Neural progenitor cell (in vitro differentiated cells): ENCODE measurements at regions not wholly inside any gene's neighbourhood (a gene's known extent, or its start where the extent isn't known, plus 50 kb on each side); places are given as distances from the start of the nearest gene placed in this dataset.

Experiments
- DNase-seq: peaks from one replicate; pipeline ENCODE4 v3.0.0-alpha.2; 2016; ENCODE audit warnings: low spot score
- H2AFZ ChIP-seq: fragments of 200-600 bp; sonication (generic); replicated peaks from 2 replicates; pipeline ENCODE4 v1.6.1; 2016; ENCODE audit warnings: antibody characterized with exemption
- H3F3A ChIP-seq: fragments of 200-600 bp; sonication (generic); 2 replicates; pipeline ENCODE4 v1.6.1; 2016; ENCODE audit warnings: antibody characterized with exemption, low read depth
- H3K27ac ChIP-seq: fragments of 200-600 bp; sonication (generic); 2 replicates; pipeline ENCODE4 v1.5.1; 2016; ENCODE audit warnings: mild to moderate bottlenecking
- H3K27me3 ChIP-seq: fragments of 200-600 bp; sonication (generic); 2 replicates; pipeline ENCODE4 v1.6.1; 2016; ENCODE audit warnings: mild to moderate bottlenecking, moderate library complexity
- H3K36me3 ChIP-seq: fragments of 200-600 bp; sonication (generic); 2 replicates; pipeline ENCODE4 v1.5.1; 2016
- H3K4me1 ChIP-seq: fragments of 200-600 bp; sonication (generic); 2 replicates; pipeline ENCODE4 v1.6.1; 2016; ENCODE audit warnings: mixed run types
- H3K4me2 ChIP-seq: fragments of 200-600 bp; sonication (generic); 2 replicates; pipeline ENCODE4 v1.6.1; 2016
- H3K4me3 ChIP-seq: fragments of 200-600 bp; sonication (generic); 2 replicates; pipeline ENCODE4 v1.5.1; 2016
- H3K79me2 ChIP-seq: fragments of 200-600 bp; sonication (generic); 2 replicates; pipeline ENCODE4 v1.6.1; 2016; ENCODE audit warnings: low read depth
- H3K9ac ChIP-seq: fragments of 200-600 bp; sonication (generic); 2 replicates; pipeline ENCODE4 v1.6.1; 2016
- H3K9me3 ChIP-seq: fragments of 200-600 bp; sonication (generic); 2 replicates; pipeline ENCODE4 v1.5.1; 2016; ENCODE audit warnings: low read depth
- H4K20me1 ChIP-seq: fragments of 200-600 bp; sonication (generic); 2 replicates; pipeline ENCODE4 v1.6.1; 2016; ENCODE audit warnings: low read depth
- H3K27ac Mint-ChIP-seq: 3 replicates; pipeline ENCODE4 v1.8.0; 2021; ENCODE audit warnings: mixed read lengths
- H3K27me3 Mint-ChIP-seq: 2 replicates; pipeline ENCODE4 v1.8.0; 2022; ENCODE audit warnings: low read depth, mild to moderate bottlenecking, inconsistent platforms, moderate library complexity, mixed read lengths; ENCODE audit not compliant: insufficient read depth
- H3K36me3 Mint-ChIP-seq: 3 replicates; pipeline ENCODE4 v1.8.0; 2021; ENCODE audit warnings: mixed read lengths
- H3K4me1 Mint-ChIP-seq: 3 replicates; pipeline ENCODE4 v1.8.0; 2021; ENCODE audit warnings: mixed read lengths
- H3K4me3 Mint-ChIP-seq: 3 replicates; pipeline ENCODE4 v1.8.0; 2021; ENCODE audit warnings: mild to moderate bottlenecking, moderate library complexity, mixed read lengths
- H3K9me3 Mint-ChIP-seq: 3 replicates; pipeline ENCODE4 v1.8.0; 2020; ENCODE audit warnings: mixed read lengths
- EZH2 ChIP-seq: fragments of 200-600 bp; sonication (generic); IDR thresholded peaks from 2 replicates; pipeline ENCODE4 v1.6.1; 2017; ENCODE audit warnings: antibody characterized with exemption, mild to moderate bottlenecking, moderate library complexity
- EZH2phosphoT487 ChIP-seq: fragments of 200-600 bp; sonication (generic); IDR thresholded peaks from 2 replicates; pipeline ENCODE4 v1.6.1; 2017; ENCODE audit warnings: antibody characterized with exemption
- TF ChIP-seq, protein P1 (sequence below): fragments of 200-600 bp; sonication (generic); IDR thresholded peaks from 2 replicates; pipeline ENCODE4 v1.5.1; 2017; ENCODE audit warnings: antibody characterized with exemption, mild to moderate bottlenecking

DNA sequence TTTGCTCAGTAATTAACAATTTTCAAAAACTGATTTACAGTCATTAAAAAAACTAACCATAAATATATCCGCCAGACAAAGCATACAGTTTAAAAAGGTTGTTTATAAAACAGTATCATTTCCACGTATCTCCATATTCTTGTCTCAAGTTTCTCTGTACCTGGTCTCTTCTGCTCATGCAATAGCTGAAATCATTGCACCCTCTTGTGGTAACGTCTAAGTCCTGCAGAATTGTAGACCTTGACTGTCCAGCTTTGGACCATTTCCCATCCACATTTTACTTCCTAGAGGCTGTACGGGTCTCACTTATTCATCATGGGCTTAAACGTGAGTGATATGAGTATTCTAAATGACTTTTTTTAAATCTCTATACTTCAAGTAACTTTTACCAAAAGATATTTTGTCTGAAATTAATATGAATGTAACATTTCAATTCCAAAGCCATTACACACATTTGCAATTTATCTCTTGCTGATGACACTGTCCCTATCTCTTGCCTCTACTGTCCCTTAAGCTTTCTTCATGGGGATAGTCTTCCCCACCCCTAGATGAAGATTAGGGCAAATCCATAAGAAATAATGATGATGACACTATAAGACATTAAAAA is 118.5 kb downstream of the BTC start:
- Mint-ChIP-seq H3K4me1 (no peaks in the 10 kb centered on the region), H3K9me3 (peaks cover 12% of the 10 kb centered on the region), H3K36me3 (peaks cover 2% of the 10 kb centered on the region), H3K27ac (no peak overlapping the region), H3K27me3 (no peaks in the 10 kb centered on the region), H3K4me3 (no peak overlapping the region)
- Histone ChIP-seq H3F3A (no peaks in the 10 kb centered on the region), H3K9ac (no peak overlapping the region), H3K36me3 (no peaks in the 10 kb centered on the region), H3K27ac (no peak overlapping the region), H2AFZ (no peak overlapping the region), H3K4me3 (no peak overlapping the region), H3K4me2 (no peak overlapping the region), H3K9me3 (no peaks in the 10 kb centered on the region), H3K27me3 (no peaks in the 10 kb centered on the region), H3K4me1 (no peaks in the 10 kb centered on the region), H4K20me1 (no peaks in the 10 kb centered on the region), H3K79me2 (no peaks in the 10 kb centered on the region)
- DNase-seq = peak; percentile 62
- TF ChIP-seq EZH2 (no peak), EZH2phosphoT487 (no peak)
- TF ChIP-seq, protein P1, sequence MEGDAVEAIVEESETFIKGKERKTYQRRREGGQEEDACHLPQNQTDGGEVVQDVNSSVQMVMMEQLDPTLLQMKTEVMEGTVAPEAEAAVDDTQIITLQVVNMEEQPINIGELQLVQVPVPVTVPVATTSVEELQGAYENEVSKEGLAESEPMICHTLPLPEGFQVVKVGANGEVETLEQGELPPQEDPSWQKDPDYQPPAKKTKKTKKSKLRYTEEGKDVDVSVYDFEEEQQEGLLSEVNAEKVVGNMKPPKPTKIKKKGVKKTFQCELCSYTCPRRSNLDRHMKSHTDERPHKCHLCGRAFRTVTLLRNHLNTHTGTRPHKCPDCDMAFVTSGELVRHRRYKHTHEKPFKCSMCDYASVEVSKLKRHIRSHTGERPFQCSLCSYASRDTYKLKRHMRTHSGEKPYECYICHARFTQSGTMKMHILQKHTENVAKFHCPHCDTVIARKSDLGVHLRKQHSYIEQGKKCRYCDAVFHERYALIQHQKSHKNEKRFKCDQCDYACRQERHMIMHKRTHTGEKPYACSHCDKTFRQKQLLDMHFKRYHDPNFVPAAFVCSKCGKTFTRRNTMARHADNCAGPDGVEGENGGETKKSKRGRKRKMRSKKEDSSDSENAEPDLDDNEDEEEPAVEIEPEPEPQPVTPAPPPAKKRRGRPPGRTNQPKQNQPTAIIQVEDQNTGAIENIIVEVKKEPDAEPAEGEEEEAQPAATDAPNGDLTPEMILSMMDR = peak; percentile 72

DNA sequence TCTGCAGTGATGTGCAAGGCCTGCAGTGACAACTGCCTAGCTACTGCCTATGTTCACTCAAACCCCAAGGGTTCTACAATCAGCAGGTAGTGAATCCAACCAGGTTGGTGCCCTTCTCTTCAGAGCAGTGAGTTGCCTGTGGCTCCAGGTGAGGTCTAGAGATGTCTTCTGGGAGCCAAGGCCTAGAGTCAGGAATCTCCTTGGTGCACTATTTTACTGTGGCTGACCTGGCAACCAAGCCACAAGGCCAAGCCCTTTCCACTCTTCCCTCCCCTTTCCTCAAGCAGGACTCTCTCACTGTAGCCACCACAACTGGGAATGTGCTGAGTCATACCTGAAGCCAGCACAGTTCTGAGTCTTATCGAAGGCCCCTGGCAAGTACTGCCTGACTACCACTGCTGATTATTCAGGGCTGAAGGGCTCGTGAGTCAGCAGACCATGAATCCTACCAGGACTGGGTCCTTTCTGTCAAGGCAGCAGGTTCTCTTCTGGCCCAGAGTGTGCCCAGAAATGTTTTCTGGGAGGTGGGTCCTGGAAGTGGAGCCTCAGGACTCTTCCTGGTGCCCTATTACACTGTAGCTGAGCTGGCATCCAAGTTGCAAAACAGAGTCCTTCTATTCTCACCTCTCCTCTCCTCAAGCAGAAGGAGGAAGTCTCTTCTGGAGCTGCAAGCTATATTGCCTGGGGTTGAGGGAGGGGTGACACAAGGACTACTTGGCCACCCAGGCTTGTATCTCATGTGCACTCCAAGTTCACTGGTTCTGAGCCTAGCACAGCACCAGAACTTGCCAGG is 111.6 kb downstream of the BTC start:
- TF ChIP-seq EZH2 = no peak
- TF ChIP-seq EZH2phosphoT487 = no peak
- TF ChIP-seq, protein P1 = no peak
- H3K9me3 Mint-ChIP-seq = peaks cover 13% of the 10 kb centered on the region
- H3K9me3 ChIP-seq = no peaks in the 10 kb centered on the region
- no peaks in the 10 kb centered on the region for H3K4me1 ChIP-seq
- H3K36me3 Mint-ChIP-seq = peaks cover 2% of the 10 kb centered on the region
- H3K27ac Mint-ChIP-seq = no peak overlapping the region
- H3K4me3 ChIP-seq = no peak overlapping the region
- H3K4me3 Mint-ChIP-seq = no peak overlapping the region
- H3K27me3 ChIP-seq = no peaks in the 10 kb centered on the region
- H3F3A ChIP-seq = no peaks in the 10 kb centered on the region
- no peaks in the 10 kb centered on the region for H3K4me1 Mint-ChIP-seq
- H3K27me3 Mint-ChIP-seq = no peaks in the 10 kb centered on the region
- peak overlapping the region; percentile 26 for H2AFZ ChIP-seq
- no peaks in the 10 kb centered on the region for H4K20me1 ChIP-seq
- H3K4me2 ChIP-seq = no peak overlapping the region
- H3K27ac ChIP-seq = no peak overlapping the region
- no peak for DNase-seq
- H3K36me3 ChIP-seq = no peaks in the 10 kb centered on the region
- H3K9ac ChIP-seq = no peak overlapping the region
- no peaks in the 10 kb centered on the region for H3K79me2 ChIP-seq

DNA sequence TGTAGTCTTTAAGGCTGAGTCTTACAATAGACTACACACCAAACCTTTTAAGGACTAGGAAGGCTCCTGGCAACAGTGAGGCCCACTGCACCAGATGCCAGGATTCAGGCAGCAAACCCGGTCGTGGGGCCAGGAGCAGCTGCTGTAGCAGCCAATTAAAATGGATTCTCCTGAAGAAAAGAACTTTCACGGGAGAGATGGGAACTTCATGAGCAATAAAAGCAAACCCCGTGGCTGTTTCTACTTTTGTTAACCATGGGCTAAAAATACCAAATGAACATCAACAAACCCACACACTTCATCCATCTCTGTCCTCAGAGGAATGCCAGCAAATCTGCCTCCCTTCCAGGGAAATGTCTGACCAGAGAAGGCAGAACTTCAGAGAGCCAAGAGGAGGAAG is 101.4 kb downstream of the BTC start:
- Histone ChIP-seq H3F3A (no peaks in the 10 kb centered on the region), H3K4me1 (no peaks in the 10 kb centered on the region), H3K27ac (no peak overlapping the region), H3K9ac (no peak overlapping the region), H2AFZ (peak overlapping the region; percentile 57), H4K20me1 (no peaks in the 10 kb centered on the region), H3K79me2 (no peaks in the 10 kb centered on the region), H3K36me3 (no peaks in the 10 kb centered on the region), H3K4me3 (no peak overlapping the region), H3K9me3 (no peaks in the 10 kb centered on the region), H3K27me3 (no peaks in the 10 kb centered on the region), H3K4me2 (no peak overlapping the region)
- TF ChIP-seq EZH2phosphoT487 (no peak), EZH2 (no peak)
- TF ChIP-seq, protein P1 = no peak
- Mint-ChIP-seq H3K9me3 (no peaks in the 10 kb centered on the region), H3K36me3 (no peaks in the 10 kb centered on the region), H3K27me3 (no peaks in the 10 kb centered on the region), H3K4me3 (no peak overlapping the region), H3K27ac (no peak overlapping the region), H3K4me1 (no peaks in the 10 kb centered on the region)
- no peak for DNase-seq
